HG03432 (cell line): ENCODE measurements at regions not wholly inside any gene's neighbourhood (a gene's known extent, or its start where the extent isn't known, plus 50 kb on each side); places are given as distances from the start of the nearest gene placed in this dataset.

Experiments used
- ATAC-seq: cut with Tn5 transposase; IDR thresholded peaks from one replicate; pipeline ENCODE4 v1.9.1; 2021; ENCODE audit warnings: mild to moderate bottlenecking, moderate library complexity; ENCODE audit not compliant: unreplicated experiment

- no peak for ATAC-seq
Measured at GRCh38 chr12:105942281-105942680, 196.5 kb downstream of the NUAK1 start.

- ATAC-seq: no peak
Measured at GRCh38 chr12:105943525-105943924, 195.2 kb downstream of the NUAK1 start.

- no peak for ATAC-seq
Measured at GRCh38 chr12:105944628-105945027, 194.1 kb downstream of the NUAK1 start.

DNA sequence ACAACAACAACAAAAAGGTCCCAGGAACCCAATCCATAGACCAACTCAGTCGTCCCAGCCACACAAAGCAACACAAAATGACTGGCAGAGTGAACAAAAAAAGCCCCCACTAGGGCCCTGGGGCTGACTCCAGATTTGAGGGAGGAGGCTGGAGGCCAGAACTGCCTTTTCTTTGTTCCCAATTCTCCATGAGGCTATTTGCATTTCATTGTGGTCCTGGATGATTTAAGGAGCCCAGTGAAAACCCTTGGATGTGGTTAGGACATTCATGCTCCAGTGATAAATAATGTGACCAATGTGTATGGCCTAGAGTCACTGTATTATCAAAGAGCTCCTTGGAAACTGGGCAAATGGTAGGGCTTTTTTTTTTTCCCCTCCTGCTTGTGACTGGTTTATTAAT lies 192.9 kb downstream of the NUAK1 start:
- ATAC-seq: no peak

DNA sequence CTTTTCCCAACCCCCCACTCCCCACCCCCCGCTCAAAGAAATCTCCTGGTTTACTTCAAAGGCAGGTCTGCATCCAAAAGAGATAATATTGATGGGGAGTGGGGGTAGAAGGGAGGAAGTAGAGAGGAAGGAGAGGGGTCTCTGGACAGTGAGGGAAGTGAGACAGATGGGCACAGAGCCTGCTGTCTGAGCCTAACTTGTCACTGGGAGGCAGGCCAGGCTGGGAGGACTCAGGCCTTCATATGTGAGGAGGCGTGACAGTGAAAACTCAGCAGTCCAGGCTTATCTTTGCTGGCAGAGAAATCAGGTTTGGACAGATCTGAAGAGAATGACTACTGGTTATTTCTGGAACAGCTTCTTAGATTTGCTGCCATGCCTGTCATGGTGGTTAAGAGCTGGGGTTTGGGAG lies 192.3 kb downstream of the NUAK1 start:
- ATAC-seq: no peak

DNA sequence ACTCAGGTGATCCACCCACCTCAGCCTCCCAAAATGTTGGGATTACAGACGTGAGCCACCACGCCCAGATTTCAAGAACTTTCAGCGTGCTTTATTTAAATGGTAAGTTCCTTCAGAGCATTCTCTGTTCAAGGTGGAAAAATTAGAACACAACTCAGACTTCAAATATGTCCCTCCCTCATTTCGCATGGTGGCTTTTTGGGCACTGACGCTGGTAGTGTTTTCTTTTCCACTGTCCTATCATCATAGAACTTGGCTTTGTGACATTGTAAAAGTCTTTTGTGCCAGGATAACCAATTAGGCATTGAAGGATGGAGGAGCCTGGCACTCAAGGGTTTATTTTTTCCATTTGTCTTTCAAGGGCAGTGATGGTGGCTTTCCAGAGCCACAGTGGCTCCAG lies 190.8 kb downstream of the NUAK1 start:
- no peak for ATAC-seq

DNA sequence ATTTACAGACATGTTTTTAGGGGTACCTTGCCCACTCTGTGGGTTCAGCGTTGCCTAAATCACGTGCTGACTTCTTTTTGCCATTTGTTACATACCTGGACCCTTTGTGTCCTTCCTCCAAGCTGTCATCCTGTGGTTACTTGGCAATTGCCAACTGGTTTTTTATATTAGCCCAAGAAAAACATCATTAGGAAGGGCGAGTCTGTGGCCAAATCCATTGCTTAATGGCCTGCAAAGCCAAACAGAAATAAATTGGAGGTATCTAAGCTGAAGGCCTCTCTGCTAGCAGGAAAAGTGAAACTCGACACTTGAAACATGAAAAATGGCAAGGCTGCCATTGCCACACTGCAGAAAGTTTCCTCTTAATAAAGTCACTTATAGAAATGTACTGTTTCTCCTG lies 190.4 kb downstream of the NUAK1 start:
- no peak for ATAC-seq

DNA sequence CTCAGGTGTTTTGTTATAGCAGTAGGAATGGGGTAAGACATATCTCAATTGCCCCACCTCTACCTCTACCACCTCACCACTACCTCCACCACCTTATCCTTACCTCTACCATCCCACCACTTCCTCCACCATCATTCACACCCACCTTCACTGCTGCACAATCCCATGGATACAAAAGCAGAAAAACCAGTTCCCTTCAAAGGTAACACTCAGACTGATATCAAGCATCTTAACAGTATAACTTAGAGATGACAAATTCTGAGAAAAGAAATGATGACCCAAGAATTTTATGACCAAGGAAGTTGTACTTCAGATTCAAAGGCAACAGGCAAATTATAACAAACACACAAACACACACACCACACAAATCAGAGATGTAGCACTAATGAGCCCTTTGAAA lies 189.4 kb downstream of the NUAK1 start:
- no peak for ATAC-seq

DNA sequence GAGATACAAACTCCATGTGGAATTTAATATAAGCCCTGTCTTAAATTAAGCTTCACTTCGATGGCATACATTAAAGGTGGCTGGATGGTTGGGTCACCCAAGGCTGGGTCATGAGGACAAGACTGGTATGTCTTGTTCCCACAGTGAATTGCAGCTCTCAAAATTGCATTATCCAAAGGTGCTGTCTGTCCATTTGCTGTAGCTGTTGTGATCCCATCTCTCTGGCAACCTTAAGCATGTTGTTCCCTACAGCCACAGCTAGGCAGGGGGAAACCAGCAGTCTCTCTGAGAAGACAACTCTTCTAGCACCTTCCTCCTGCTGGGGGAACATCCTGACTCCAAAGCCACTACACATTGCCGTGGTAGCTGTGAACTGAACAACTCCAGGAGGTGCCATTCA lies 187.0 kb downstream of the NUAK1 start:
- ATAC-seq: no peak

DNA sequence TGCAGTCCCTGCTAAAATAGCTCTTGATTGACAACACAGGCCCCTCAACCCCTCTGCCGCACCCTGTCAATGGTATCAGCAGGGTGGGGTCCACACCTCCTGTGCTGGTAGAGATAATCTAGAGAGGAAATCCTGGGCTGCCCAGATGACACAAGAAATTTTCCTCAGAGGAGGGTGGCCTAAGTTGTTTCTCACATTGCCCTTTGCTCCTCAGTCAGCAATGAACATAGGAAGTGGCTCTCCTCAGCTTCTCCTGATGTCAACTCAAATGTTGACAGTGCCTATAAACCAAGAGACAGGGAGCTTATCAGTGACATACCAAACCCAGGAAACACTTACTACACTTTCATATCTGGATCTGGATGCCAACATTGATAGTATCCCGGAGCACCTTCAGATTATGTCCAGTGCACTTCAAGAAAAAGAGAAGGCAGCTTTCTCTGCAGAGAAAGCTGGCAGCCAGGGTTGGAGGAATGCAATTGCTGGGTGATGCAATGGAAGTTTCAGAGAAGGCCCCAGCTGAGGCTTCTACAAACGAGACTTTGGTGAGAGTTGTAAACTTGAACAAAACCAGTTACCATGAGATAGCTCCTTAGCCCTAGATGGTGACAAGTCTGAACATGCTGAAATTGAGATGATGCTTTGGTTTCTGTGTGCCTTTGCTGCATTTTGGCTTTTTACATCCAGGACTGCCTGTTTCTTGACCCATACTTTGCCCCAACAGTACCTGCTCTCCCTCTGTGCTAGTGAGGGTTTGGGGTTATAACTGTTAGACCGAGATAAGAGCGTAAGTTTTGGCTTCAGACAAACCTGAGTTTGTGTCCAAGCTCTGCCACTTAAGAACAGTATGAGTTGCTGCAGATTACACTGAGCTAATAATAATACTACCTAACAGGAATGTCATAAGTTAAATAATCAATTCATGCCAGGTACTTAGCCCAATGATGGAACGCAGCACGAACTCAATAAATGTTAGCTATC lies 183.5 kb downstream of the NUAK1 start:
- ATAC-seq: no peak

- ATAC-seq: no peak
Measured at GRCh38 chr12:105955976-105956375, 182.8 kb downstream of the NUAK1 start.

GRCh38 chr12:105956662-105957457 lies 181.9 kb downstream of the NUAK1 start:
- no peak for ATAC-seq

GRCh38 chr12:105960319-105961083 lies 178.3 kb downstream of the NUAK1 start:
- no peak for ATAC-seq

DNA sequence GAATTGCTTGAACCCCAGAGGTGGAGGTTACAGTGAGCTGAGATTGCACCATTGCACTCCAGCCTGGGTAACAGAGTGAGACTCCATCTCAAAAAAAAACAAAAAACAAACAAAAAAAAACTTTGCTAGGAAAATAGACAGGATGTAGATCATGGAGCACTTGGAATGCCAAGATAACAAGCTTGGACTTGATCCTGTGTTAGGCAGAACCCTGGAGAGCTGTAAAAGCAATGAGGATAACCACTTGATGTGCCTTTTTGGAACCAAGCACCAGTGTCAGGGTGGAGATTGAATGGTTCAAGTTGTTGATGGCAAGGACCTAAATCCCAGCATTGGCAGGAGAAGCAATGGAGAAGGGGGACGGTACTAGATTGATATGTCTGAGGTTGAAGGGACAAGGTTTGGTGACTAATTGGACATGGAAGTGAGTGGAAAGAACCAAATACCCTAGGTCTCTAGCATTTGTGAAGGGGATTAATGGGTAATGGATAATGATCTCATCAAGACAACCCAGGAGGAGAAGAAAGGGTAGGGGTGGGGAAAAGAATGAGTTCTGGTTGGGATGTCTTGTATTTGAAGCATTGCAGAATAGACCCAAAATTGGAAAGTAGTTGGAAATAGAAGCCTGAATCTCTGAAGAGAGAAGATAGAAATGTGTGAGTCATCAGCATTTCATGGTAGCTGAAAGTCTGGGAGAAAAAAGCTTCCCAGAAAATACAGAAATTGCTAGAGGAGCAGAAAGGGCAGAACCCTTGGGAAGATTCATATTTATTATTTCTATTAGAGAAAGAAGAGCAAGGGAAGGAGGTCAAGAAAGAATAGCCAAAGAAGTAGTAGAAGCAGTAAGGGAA lies 176.7 kb downstream of the NUAK1 start:
- ATAC-seq: no peak

GRCh38 chr12:105967038-105967776 lies 171.5 kb downstream of the NUAK1 start:
- no peak for ATAC-seq

- no peak for ATAC-seq
Measured at GRCh38 chr12:105968025-105968424, 170.7 kb downstream of the NUAK1 start.

GRCh38 chr12:105970885-105971284 lies 167.9 kb downstream of the NUAK1 start:
- no peak for ATAC-seq

- no peak for ATAC-seq
Measured at GRCh38 chr12:105974738-105975137, 164.0 kb downstream of the NUAK1 start.

DNA sequence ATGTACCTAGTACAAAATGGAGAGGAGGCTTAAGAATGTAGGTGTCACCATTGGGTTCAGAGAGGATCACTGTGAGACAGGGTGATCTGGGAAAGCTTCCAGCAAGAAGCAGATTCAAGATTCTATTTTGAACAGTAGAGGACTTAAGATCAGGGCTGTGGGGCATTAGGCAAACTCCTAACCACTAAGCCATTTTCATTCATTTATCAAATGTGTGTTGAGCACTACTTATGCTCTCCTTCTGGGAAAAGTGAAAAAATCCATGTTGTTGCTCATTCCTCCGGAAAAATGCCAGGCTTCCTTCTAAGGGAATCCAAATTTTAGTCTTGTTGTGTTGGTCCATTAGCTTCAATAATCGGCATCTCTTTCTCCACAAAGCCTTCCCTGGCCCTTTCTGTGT lies 163.4 kb downstream of the NUAK1 start:
- ATAC-seq: no peak

GRCh38 chr12:105977236-105977635 lies 161.5 kb downstream of the NUAK1 start:
- no peak for ATAC-seq
